ENCODE measurements at regions not wholly inside any gene's neighbourhood (a gene's known extent, or its start where the extent isn't known, plus 50 kb on each side); places are given as distances from the start of the nearest gene placed in this dataset.

- no peak overlapping the region for H3K4me3 ChIP-seq (replicated peaks in 1 of 4; ENCODE audit: control extremely low read depth in 1 of 4, insufficient read depth in 1 of 4, low read depth in 3 of 4, low read length in 4 of 4)
- TF ChIP-seq CTCF (conservative IDR thresholded peaks at IDR 0.05 in 1 of 2, IDR thresholded peaks at IDR 0.05 in 1 of 2; ENCODE audit: low read depth in 1 of 2, low read length in 2 of 2) (no peak), EZH2 (IDR thresholded peaks at IDR 0.05; ENCODE audit: low read length, missing control alignments) (no peak)
- H3K4me1 ChIP-seq (ENCODE audit: control insufficient read depth, extremely low read depth, insufficient read depth, low read length), result no peaks in the 10 kb centered on the region
- H4K20me1 ChIP-seq (ENCODE audit: control insufficient read depth, extremely low read depth, insufficient read depth, low read length), result no peaks in the 10 kb centered on the region
- H3K27ac ChIP-seq (ENCODE audit: insufficient read depth, low read length), result no peak overlapping the region
- H3K36me3 ChIP-seq (ENCODE audit: control insufficient read depth, insufficient read depth, low read length), result no peaks in the 10 kb centered on the region
- no peak overlapping the region for H3K9ac ChIP-seq (ENCODE audit: insufficient read depth, low read length)
- H3K4me2 ChIP-seq (ENCODE audit: extremely low read depth, insufficient read depth, low read length), result no peak overlapping the region
- H3K9me3 ChIP-seq (ENCODE audit: control insufficient read depth, insufficient read depth, low read depth, low read length), result no peaks in the 10 kb centered on the region
- H3K27me3 ChIP-seq (ENCODE audit: control insufficient read depth, insufficient read depth, low read length), result no peaks in the 10 kb centered on the region
- no peaks in the 10 kb centered on the region for H3K79me2 ChIP-seq (ENCODE audit: control insufficient read depth, insufficient read depth, low read length)
- no peak for DNase-seq (ENCODE audit: low read depth in 2 of 2)
- H2AFZ ChIP-seq (ENCODE audit: low read length), result no peak overlapping the region
These were observed 214.3 kb upstream of the SHH start for GRCh38 chr7:156026603-156027002.

- TF ChIP-seq EZH2 (IDR thresholded peaks at IDR 0.05; ENCODE audit: low read length, missing control alignments) (no peak), CTCF (conservative IDR thresholded peaks at IDR 0.05 in 1 of 2, IDR thresholded peaks at IDR 0.05 in 1 of 2; ENCODE audit: low read depth in 1 of 2, low read length in 2 of 2) (no peak)
- no peak overlapping the region for H3K4me3 ChIP-seq (replicated peaks in 1 of 4; ENCODE audit: control extremely low read depth in 1 of 4, insufficient read depth in 1 of 4, low read depth in 3 of 4, low read length in 4 of 4)
- no peaks in the 10 kb centered on the region for H3K27me3 ChIP-seq (ENCODE audit: control insufficient read depth, insufficient read depth, low read length)
- no peaks in the 10 kb centered on the region for H4K20me1 ChIP-seq (ENCODE audit: control insufficient read depth, extremely low read depth, insufficient read depth, low read length)
- no peaks in the 10 kb centered on the region for H3K36me3 ChIP-seq (ENCODE audit: control insufficient read depth, insufficient read depth, low read length)
- no peak for DNase-seq (ENCODE audit: low read depth in 2 of 2)
- no peak overlapping the region for H3K27ac ChIP-seq (ENCODE audit: insufficient read depth, low read length)
- no peaks in the 10 kb centered on the region for H3K79me2 ChIP-seq (ENCODE audit: control insufficient read depth, insufficient read depth, low read length)
- no peaks in the 10 kb centered on the region for H3K4me1 ChIP-seq (ENCODE audit: control insufficient read depth, extremely low read depth, insufficient read depth, low read length)
- no peak overlapping the region for H3K4me2 ChIP-seq (ENCODE audit: extremely low read depth, insufficient read depth, low read length)
- no peaks in the 10 kb centered on the region for H3K9me3 ChIP-seq (ENCODE audit: control insufficient read depth, insufficient read depth, low read depth, low read length)
- no peak overlapping the region for H3K9ac ChIP-seq (ENCODE audit: insufficient read depth, low read length)
- H2AFZ ChIP-seq (ENCODE audit: low read length), result no peak overlapping the region
These were observed 213.9 kb upstream of the SHH start for GRCh38 chr7:156026076-156026600.

- Histone ChIP-seq H3K4me1 (ENCODE audit: control insufficient read depth, extremely low read depth, insufficient read depth, low read length) (no peaks in the 10 kb centered on the region), H3K27ac (ENCODE audit: insufficient read depth, low read length) (no peak overlapping the region), H3K4me3 (replicated peaks in 1 of 4; ENCODE audit: control extremely low read depth in 1 of 4, insufficient read depth in 1 of 4, low read depth in 3 of 4, low read length in 4 of 4) (no peak overlapping the region), H3K9ac (ENCODE audit: insufficient read depth, low read length) (no peak overlapping the region), H4K20me1 (ENCODE audit: control insufficient read depth, extremely low read depth, insufficient read depth, low read length) (no peaks in the 10 kb centered on the region), H3K36me3 (ENCODE audit: control insufficient read depth, insufficient read depth, low read length) (no peaks in the 10 kb centered on the region), H3K27me3 (ENCODE audit: control insufficient read depth, insufficient read depth, low read length) (no peaks in the 10 kb centered on the region), H3K79me2 (ENCODE audit: control insufficient read depth, insufficient read depth, low read length) (no peaks in the 10 kb centered on the region), H3K4me2 (ENCODE audit: extremely low read depth, insufficient read depth, low read length) (no peak overlapping the region), H2AFZ (ENCODE audit: low read length) (no peak overlapping the region), H3K9me3 (ENCODE audit: control insufficient read depth, insufficient read depth, low read depth, low read length) (no peaks in the 10 kb centered on the region)
- no peak for DNase-seq (ENCODE audit: low read depth in 2 of 2)
- TF ChIP-seq CTCF (conservative IDR thresholded peaks at IDR 0.05 in 1 of 2, IDR thresholded peaks at IDR 0.05 in 1 of 2; ENCODE audit: low read depth in 1 of 2, low read length in 2 of 2) (no peak), EZH2 (IDR thresholded peaks at IDR 0.05; ENCODE audit: low read length, missing control alignments) (no peak)
These were observed 213.4 kb upstream of the SHH start for GRCh38 chr7:156025675-156026074.
